ENCODE measurements at regions not wholly inside any gene's neighbourhood (a gene's known extent, or its start where the extent isn't known, plus 50 kb on each side); places are given as distances from the start of the nearest gene placed in this dataset.
A peak's percentile ranks its signal among the peaks of the same experiment; 100 is the strongest.

GRCh38 chr13:109913936-109914510, 127.6 kb upstream of the IRS2 start:
- H3K27ac Mint-ChIP-seq, result no peak overlapping the region
- H3K4me1 Mint-ChIP-seq, result no peaks in the 10 kb centered on the region
- TF ChIP-seq, protein P1, sequence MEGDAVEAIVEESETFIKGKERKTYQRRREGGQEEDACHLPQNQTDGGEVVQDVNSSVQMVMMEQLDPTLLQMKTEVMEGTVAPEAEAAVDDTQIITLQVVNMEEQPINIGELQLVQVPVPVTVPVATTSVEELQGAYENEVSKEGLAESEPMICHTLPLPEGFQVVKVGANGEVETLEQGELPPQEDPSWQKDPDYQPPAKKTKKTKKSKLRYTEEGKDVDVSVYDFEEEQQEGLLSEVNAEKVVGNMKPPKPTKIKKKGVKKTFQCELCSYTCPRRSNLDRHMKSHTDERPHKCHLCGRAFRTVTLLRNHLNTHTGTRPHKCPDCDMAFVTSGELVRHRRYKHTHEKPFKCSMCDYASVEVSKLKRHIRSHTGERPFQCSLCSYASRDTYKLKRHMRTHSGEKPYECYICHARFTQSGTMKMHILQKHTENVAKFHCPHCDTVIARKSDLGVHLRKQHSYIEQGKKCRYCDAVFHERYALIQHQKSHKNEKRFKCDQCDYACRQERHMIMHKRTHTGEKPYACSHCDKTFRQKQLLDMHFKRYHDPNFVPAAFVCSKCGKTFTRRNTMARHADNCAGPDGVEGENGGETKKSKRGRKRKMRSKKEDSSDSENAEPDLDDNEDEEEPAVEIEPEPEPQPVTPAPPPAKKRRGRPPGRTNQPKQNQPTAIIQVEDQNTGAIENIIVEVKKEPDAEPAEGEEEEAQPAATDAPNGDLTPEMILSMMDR (IDR thresholded peaks at IDR 0.05; ENCODE audit: unreplicated experiment in 3 of 3), result no peak
- H3K4me3 Mint-ChIP-seq, result no peak overlapping the region
- H3K27me3 Mint-ChIP-seq (ENCODE audit: low read depth), result peaks cover 3% of the 10 kb centered on the region
- no peaks in the 10 kb centered on the region for H3K9me3 Mint-ChIP-seq
- no peaks in the 10 kb centered on the region for H3K36me3 Mint-ChIP-seq (ENCODE audit: low read depth)

GRCh38 chr13:109913186-109913585, 126.8 kb upstream of the IRS2 start:
- Mint-ChIP-seq H3K9me3 (no peaks in the 10 kb centered on the region), H3K4me1 (no peaks in the 10 kb centered on the region), H3K4me3 (no peak overlapping the region), H3K27ac (no peak overlapping the region), H3K36me3 (ENCODE audit: low read depth) (no peaks in the 10 kb centered on the region), H3K27me3 (ENCODE audit: low read depth) (peaks cover 3% of the 10 kb centered on the region)
- TF ChIP-seq, protein P1 (IDR thresholded peaks at IDR 0.05; ENCODE audit: unreplicated experiment in 3 of 3), result no peak

GRCh38 chr13:109910194-109910593, 123.8 kb upstream of the IRS2 start:
- TF ChIP-seq, protein P1 (IDR thresholded peaks at IDR 0.05; ENCODE audit: unreplicated experiment in 3 of 3), result no peak

GRCh38 chr13:109906976-109907375, 120.6 kb upstream of the IRS2 start:
- Mint-ChIP-seq H3K27me3 (ENCODE audit: low read depth) (peaks cover 6% of the 10 kb centered on the region), H3K4me1 (peaks cover 9% of the 10 kb centered on the region), H3K27ac (no peak overlapping the region), H3K36me3 (ENCODE audit: low read depth) (no peaks in the 10 kb centered on the region), H3K9me3 (peaks cover 3% of the 10 kb centered on the region), H3K4me3 (no peak overlapping the region)
- TF ChIP-seq, protein P1 (IDR thresholded peaks at IDR 0.05; ENCODE audit: unreplicated experiment in 3 of 3), result no peak

More at GRCh38 chr13:109910194-109910593, 123.8 kb upstream of the IRS2 start:
- Mint-ChIP-seq H3K4me1 (peaks cover 9% of the 10 kb centered on the region), H3K27ac (no peak overlapping the region), H3K4me3 (no peak overlapping the region), H3K27me3 (ENCODE audit: low read depth) (peaks cover 4% of the 10 kb centered on the region), H3K9me3 (no peaks in the 10 kb centered on the region), H3K36me3 (ENCODE audit: low read depth) (no peaks in the 10 kb centered on the region)

GRCh38 chr13:109904218-109904617, 117.8 kb upstream of the IRS2 start:
- TF ChIP-seq, protein P1 (IDR thresholded peaks at IDR 0.05; ENCODE audit: unreplicated experiment in 3 of 3), result no peak
- peaks cover 3% of the 10 kb centered on the region for H3K9me3 Mint-ChIP-seq
- H3K4me1 Mint-ChIP-seq, result peaks cover 15% of the 10 kb centered on the region
- H3K36me3 Mint-ChIP-seq (ENCODE audit: low read depth), result no peaks in the 10 kb centered on the region
- H3K27me3 Mint-ChIP-seq (ENCODE audit: low read depth), result peaks cover 4% of the 10 kb centered on the region
- no peak overlapping the region for H3K4me3 Mint-ChIP-seq
- no peak overlapping the region for H3K27ac Mint-ChIP-seq

DNA sequence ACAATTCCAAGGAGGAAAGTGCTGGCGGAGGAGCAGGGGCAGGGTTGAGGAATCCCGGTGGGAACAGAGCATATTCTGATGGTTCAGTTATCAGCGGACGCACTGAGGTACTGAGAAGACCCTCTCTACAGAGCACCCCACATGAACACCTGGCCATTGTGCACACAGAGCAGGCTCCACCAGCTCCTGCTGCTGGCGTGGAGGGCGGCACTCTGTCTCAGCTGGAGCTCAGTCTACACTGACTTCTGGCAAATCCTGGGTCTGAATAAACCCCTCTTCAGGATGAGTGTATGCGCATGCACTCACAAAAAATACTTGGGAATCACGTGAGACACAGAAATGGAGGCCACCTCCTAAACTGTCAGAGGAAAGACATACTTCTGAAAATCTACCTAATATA, 114.4 kb upstream of the IRS2 start:
- H3K9me3 Mint-ChIP-seq, result peaks cover 3% of the 10 kb centered on the region

More for the DNA sequence above, 114.4 kb upstream of the IRS2 start:
- Mint-ChIP-seq H3K4me1 (peaks cover 6% of the 10 kb centered on the region), H3K36me3 (ENCODE audit: low read depth) (no peaks in the 10 kb centered on the region), H3K27me3 (ENCODE audit: low read depth) (peaks cover 4% of the 10 kb centered on the region), H3K4me3 (peak overlapping the region in 1 of 3 experiments; percentile 46), H3K27ac (no peak overlapping the region)
- TF ChIP-seq, protein P1 (IDR thresholded peaks at IDR 0.05; ENCODE audit: unreplicated experiment in 3 of 3), result no peak

All from nephron (organoid).